ENCODE measurements at regions not wholly inside any gene's neighbourhood (a gene's known extent, or its start where the extent isn't known, plus 50 kb on each side); places are given as distances from the start of the nearest gene placed in this dataset.

GRCh38 chr13:64441740-64442139, 2788.4 kb downstream of the PCDH9 start:
- no peaks in the 10 kb centered on the region for H3K9me3 ChIP-seq (ENCODE audit: insufficient read depth, low read depth, low read length)
- no peak overlapping the region for H3K4me3 ChIP-seq (ENCODE audit: low read length, poor library complexity, severe bottlenecking)
- H3K27me3 ChIP-seq (ENCODE audit: insufficient read depth, low read length, poor library complexity, severe bottlenecking): no peaks in the 10 kb centered on the region
- H2AFZ ChIP-seq (ENCODE audit: low read length): no peak overlapping the region
- no peaks in the 10 kb centered on the region for H3K9me2 ChIP-seq (replicated peaks; ENCODE audit: low read depth, low read length)
- no peaks in the 10 kb centered on the region for H3K36me3 ChIP-seq (ENCODE audit: insufficient read depth, low read length)
- no peaks in the 10 kb centered on the region for H3F3A ChIP-seq (ENCODE audit: low read depth)
- H3K4me1 ChIP-seq (ENCODE audit: insufficient read depth, low read length, poor library complexity, severe bottlenecking): no peaks in the 10 kb centered on the region
- H3K9ac ChIP-seq (ENCODE audit: low read depth, low read length, poor library complexity, severe bottlenecking): no peak overlapping the region
- TF ChIP-seq EZH2phosphoT487 (IDR thresholded peaks at IDR 0.05; ENCODE audit: borderline replicate concordance): no peak
- H3K4me2 ChIP-seq (ENCODE audit: low read depth, low read length, poor library complexity, severe bottlenecking): no peak overlapping the region
- no peaks in the 10 kb centered on the region for H3K79me2 ChIP-seq (ENCODE audit: insufficient read depth, low read length)
- H4K20me1 ChIP-seq (ENCODE audit: insufficient read depth, low read length, poor library complexity, severe bottlenecking): no peaks in the 10 kb centered on the region

- no peaks in the 10 kb centered on the region for H3K79me2 ChIP-seq (ENCODE audit: insufficient read depth, low read length)
- no peak for TF ChIP-seq EZH2phosphoT487 (IDR thresholded peaks at IDR 0.05; ENCODE audit: borderline replicate concordance)
- TF ChIP-seq CTCF (conservative IDR thresholded peaks at IDR 0.05; ENCODE audit: low read length): no peak
- no peaks in the 10 kb centered on the region for H3F3A ChIP-seq (ENCODE audit: low read depth)
- H2AFZ ChIP-seq (ENCODE audit: low read length): peak overlapping the region; percentile 0; the same call in 1 of the 2 replicates
- no peak overlapping the region for H3K9ac ChIP-seq (ENCODE audit: low read depth, low read length, poor library complexity, severe bottlenecking)
- no peaks in the 10 kb centered on the region for H3K36me3 ChIP-seq (ENCODE audit: insufficient read depth, low read length)
- H4K20me1 ChIP-seq (ENCODE audit: insufficient read depth, low read length, poor library complexity, severe bottlenecking): no peaks in the 10 kb centered on the region
- H3K27me3 ChIP-seq (ENCODE audit: insufficient read depth, low read length, poor library complexity, severe bottlenecking): no peaks in the 10 kb centered on the region
- no peaks in the 10 kb centered on the region for H3K4me1 ChIP-seq (ENCODE audit: insufficient read depth, low read length, poor library complexity, severe bottlenecking)
- no peak overlapping the region for H3K4me3 ChIP-seq (ENCODE audit: low read length, poor library complexity, severe bottlenecking)
- no peaks in the 10 kb centered on the region for H3K9me2 ChIP-seq (replicated peaks; ENCODE audit: low read depth, low read length)
- H3K9me3 ChIP-seq (ENCODE audit: insufficient read depth, low read depth, low read length): no peaks in the 10 kb centered on the region
- no peak overlapping the region for H3K4me2 ChIP-seq (ENCODE audit: low read depth, low read length, poor library complexity, severe bottlenecking)
Observed at GRCh38 chr13:64438084-64438483, 2792.1 kb downstream of the PCDH9 start.

GRCh38 chr13:64429691-64430090, 2800.4 kb downstream of the PCDH9 start:
- H3K36me3 ChIP-seq (ENCODE audit: insufficient read depth, low read length): no peaks in the 10 kb centered on the region
- H3K9me3 ChIP-seq (ENCODE audit: insufficient read depth, low read depth, low read length): no peaks in the 10 kb centered on the region
- no peaks in the 10 kb centered on the region for H3K27me3 ChIP-seq (ENCODE audit: insufficient read depth, low read length, poor library complexity, severe bottlenecking)
- no peaks in the 10 kb centered on the region for H3K79me2 ChIP-seq (ENCODE audit: insufficient read depth, low read length)
- TF ChIP-seq CTCF (conservative IDR thresholded peaks at IDR 0.05; ENCODE audit: low read length): no peak
- no peak for TF ChIP-seq EZH2phosphoT487 (IDR thresholded peaks at IDR 0.05; ENCODE audit: borderline replicate concordance)
- no peak overlapping the region for H3K4me3 ChIP-seq (ENCODE audit: low read length, poor library complexity, severe bottlenecking)
- H3K9ac ChIP-seq (ENCODE audit: low read depth, low read length, poor library complexity, severe bottlenecking): no peak overlapping the region
- H3F3A ChIP-seq (ENCODE audit: low read depth): no peaks in the 10 kb centered on the region
- no peaks in the 10 kb centered on the region for H3K4me1 ChIP-seq (ENCODE audit: insufficient read depth, low read length, poor library complexity, severe bottlenecking)
- H3K4me2 ChIP-seq (ENCODE audit: low read depth, low read length, poor library complexity, severe bottlenecking): no peak overlapping the region
- H4K20me1 ChIP-seq (ENCODE audit: insufficient read depth, low read length, poor library complexity, severe bottlenecking): no peaks in the 10 kb centered on the region
- H2AFZ ChIP-seq (ENCODE audit: low read length): no peak overlapping the region
- no peaks in the 10 kb centered on the region for H3K9me2 ChIP-seq (replicated peaks; ENCODE audit: low read depth, low read length)

GRCh38 chr13:64428196-64428595, 2801.9 kb downstream of the PCDH9 start:
- H3K9me3 ChIP-seq (ENCODE audit: insufficient read depth, low read depth, low read length): no peaks in the 10 kb centered on the region
- H3F3A ChIP-seq (ENCODE audit: low read depth): no peaks in the 10 kb centered on the region
- no peak for TF ChIP-seq EZH2phosphoT487 (IDR thresholded peaks at IDR 0.05; ENCODE audit: borderline replicate concordance)
- TF ChIP-seq CTCF (conservative IDR thresholded peaks at IDR 0.05; ENCODE audit: low read length): no peak
- no peak overlapping the region for H3K4me3 ChIP-seq (ENCODE audit: low read length, poor library complexity, severe bottlenecking)
- no peaks in the 10 kb centered on the region for H3K9me2 ChIP-seq (replicated peaks; ENCODE audit: low read depth, low read length)
- H2AFZ ChIP-seq (ENCODE audit: low read length): no peak overlapping the region
- no peaks in the 10 kb centered on the region for H3K79me2 ChIP-seq (ENCODE audit: insufficient read depth, low read length)
- H3K36me3 ChIP-seq (ENCODE audit: insufficient read depth, low read length): no peaks in the 10 kb centered on the region
- no peaks in the 10 kb centered on the region for H3K27me3 ChIP-seq (ENCODE audit: insufficient read depth, low read length, poor library complexity, severe bottlenecking)
- no peak overlapping the region for H3K9ac ChIP-seq (ENCODE audit: low read depth, low read length, poor library complexity, severe bottlenecking)
- H3K4me2 ChIP-seq (ENCODE audit: low read depth, low read length, poor library complexity, severe bottlenecking): no peak overlapping the region
- no peaks in the 10 kb centered on the region for H4K20me1 ChIP-seq (ENCODE audit: insufficient read depth, low read length, poor library complexity, severe bottlenecking)
- H3K4me1 ChIP-seq (ENCODE audit: insufficient read depth, low read length, poor library complexity, severe bottlenecking): no peaks in the 10 kb centered on the region

Data from Loucy (cell line).